A549 (cell line): ENCODE measurements at regions not wholly inside any gene's neighbourhood (a gene's known extent, or its start where the extent isn't known, plus 50 kb on each side); places are given as distances from the start of the nearest gene placed in this dataset.

Experiments used
- ATAC-seq, 2 experiments: fragments of 200-7000 bp in 1 of 2; fragments of >200 bp in 1 of 2; cut with Nextera tagmentation in 1 of 2; cut with Tn5 transposase in 1 of 2; 3 replicates each; pipeline versions ENCODE4 v1.8.0 to v1.9.1; 2018 to 2020; ENCODE audit warnings: mild to moderate bottlenecking in 1 of 2, moderate library complexity in 1 of 2
- CTCF ChIA-PET: fragments of 300-600 bp; sonication (Branson Sonifier 250); formaldehyde crosslinking; extraction: SDS; loops from one replicate; lab custom pipeline; 2021; ENCODE audit warnings: antibody characterized with exemption, inconsistent platforms; lab: Yijun Ruan, JAX
- POLR2A ChIA-PET: fragments of 350-600 bp; formaldehyde crosslinking; extraction: SDS; loops from one replicate; lab custom pipeline; 2021; ENCODE audit warnings: antibody characterized with exemption, inconsistent platforms; lab: Yijun Ruan, JAX
- DNase-seq, 2 experiments: peaks; one replicate each; pipeline versions ENCODE4 v3.0.0 to v3.0.0-alpha.2; 2011 to 2016; ENCODE audit warnings: low read depth in 1 of 2, low spot score in 1 of 2
- FAIRE-seq: peaks from 2 replicates; lab custom pipeline; 2011; peaks lifted over from hg19 to GRCh38; lab: Jason Lieb, UNC
- H3K27ac ChIP-seq, 2 experiments: fragments of >200 bp; sonication (Bioruptor Twin); formaldehyde crosslinking; 3 replicates each; pipeline ENCODE4 v1.5.1; 2016 to 2017
- H3K4me1 ChIP-seq: fragments of >200 bp; sonication (Bioruptor Twin); formaldehyde crosslinking; 3 replicates; pipeline ENCODE4 v1.6.1; 2016
- H3K4me2 ChIP-seq: fragments of >200 bp; sonication (Bioruptor Twin); formaldehyde crosslinking; 3 replicates; pipeline ENCODE4 v1.6.1; 2016
- H3K4me3 ChIP-seq: fragments of >200 bp; sonication (Bioruptor Twin); formaldehyde crosslinking; 3 replicates; pipeline ENCODE4 v1.5.1; 2016
- H3K9me3 ChIP-seq: fragments of >200 bp; sonication (Bioruptor Twin); formaldehyde crosslinking; 3 replicates; pipeline ENCODE4 v1.6.1; 2016
- CBX2 ChIP-seq: fragments of 200-600 bp; sonication (generic); IDR thresholded peaks from 2 replicates; pipeline ENCODE4 v1.6.1; 2016; ENCODE audit warnings: low read depth, mild to moderate bottlenecking, borderline replicate concordance
- CEBPB ChIP-seq, 2 experiments: fragments of >200 bp in 1 of 2; sonication (Bioruptor Twin) in 1 of 2; formaldehyde crosslinking in 1 of 2; IDR thresholded peaks; 2 replicates each; pipeline ENCODE4 v1.6.1; 2012 to 2016
- CHD4 ChIP-seq: fragments of 200-600 bp; sonication (generic); IDR thresholded peaks from 2 replicates; pipeline ENCODE4 v1.6.1; 2016; ENCODE audit warnings: antibody characterized with exemption, mild to moderate bottlenecking, borderline replicate concordance
- FOSL2 ChIP-seq, 2 experiments: fragments of 450-650 bp in 1 of 2; fragments of >200 bp in 1 of 2; sonication (Bioruptor Twin) in 1 of 2; formaldehyde crosslinking; IDR thresholded peaks; 2 replicates each; pipeline versions ENCODE4 v1.5.0 to v1.6.1; 2016 to 2020; ENCODE audit warnings: mild to moderate bottlenecking in 1 of 2, moderate library complexity in 1 of 2
- GATA3 ChIP-seq: IDR thresholded peaks from 2 replicates; pipeline ENCODE4 v1.6.1; 2012; ENCODE audit warnings: borderline replicate concordance
- HDAC2 ChIP-seq: fragments of 200-600 bp; sonication (generic); IDR thresholded peaks from 2 replicates; pipeline ENCODE4 v1.6.1; 2016
- HEYL ChIP-seq: fragments of 250-450 bp; sonication (Bioruptor Pico); IDR thresholded peaks from 2 replicates; pipeline ENCODE4 v1.8.0; 2021; ENCODE audit warnings: mild to moderate bottlenecking, moderate library complexity
- HMGXB4 ChIP-seq: fragments of 250-450 bp; sonication (Bioruptor Pico); IDR thresholded peaks from 2 replicates; pipeline ENCODE4 v1.5.0; 2021; ENCODE audit warnings: mild to moderate bottlenecking, moderate library complexity, borderline replicate concordance
- KDM1A ChIP-seq: fragments of 200-600 bp; sonication (generic); IDR thresholded peaks from 2 replicates; pipeline ENCODE4 v1.6.1; 2016; ENCODE audit warnings: low read depth, mild to moderate bottlenecking
- MAZ ChIP-seq: fragments of 150-350 bp; IDR thresholded peaks from 2 replicates; pipeline ENCODE4 v1.6.1; 2014; ENCODE audit warnings: antibody characterized with exemption, low read depth, low read length, borderline replicate concordance
- MYC ChIP-seq: IDR thresholded peaks from 2 replicates; pipeline ENCODE4 v1.6.1; 2012; ENCODE audit warnings: mild to moderate bottlenecking, inconsistent platforms, low read length, improper control_type of control experiment, borderline replicate concordance
- NPAS2 ChIP-seq: fragments of 250-450 bp; sonication (Bioruptor Pico); IDR thresholded peaks from 2 replicates; pipeline ENCODE4 v1.8.0; 2022; ENCODE audit warnings: mild to moderate bottlenecking, moderate library complexity, borderline replicate concordance
- NR3C1 ChIP-seq: fragments of >200 bp; sonication (Bioruptor Twin); formaldehyde crosslinking; IDR thresholded peaks from 3 replicates; pipeline ENCODE4 v1.6.1; 2017
- PBX3 ChIP-seq: IDR thresholded peaks from 2 replicates; pipeline ENCODE4 v1.6.1; 2012
- POLR2A ChIP-seq: IDR thresholded peaks from 2 replicates; pipeline ENCODE4 v1.6.1; 2012; ENCODE audit warnings: mild to moderate bottlenecking, low read length
- RAD21 ChIP-seq, 2 experiments: fragments of >200 bp in 1 of 2; sonication (Bioruptor Twin) in 1 of 2; formaldehyde crosslinking in 1 of 2; IDR thresholded peaks in 1 of 2; conservative IDR thresholded peaks in 1 of 2; 2 replicates in 1 of 2; 3 replicates in 1 of 2; pipeline ENCODE4 v1.6.1; 2012 to 2018; ENCODE audit warnings: inconsistent platforms in 1 of 2
- RARB ChIP-seq: fragments of 250-450 bp; sonication (Bioruptor Pico); IDR thresholded peaks from 2 replicates; pipeline ENCODE4 v1.8.0; 2021; ENCODE audit warnings: mild to moderate bottlenecking, moderate library complexity
- RCOR1 ChIP-seq: fragments of 150-350 bp; IDR thresholded peaks from 2 replicates; pipeline ENCODE4 v1.6.1; 2014; ENCODE audit warnings: antibody characterized with exemption, low read length, low read depth
- SMC3 ChIP-seq: fragments of >200 bp; sonication (Bioruptor Twin); formaldehyde crosslinking; IDR thresholded peaks from 3 replicates; pipeline ENCODE4 v1.6.1; 2018; ENCODE audit warnings: inconsistent platforms
- TFCP2L1 ChIP-seq: fragments of 250-450 bp; sonication (Bioruptor Pico); IDR thresholded peaks from 2 replicates; pipeline ENCODE4 v1.5.0; 2021; ENCODE audit warnings: mild to moderate bottlenecking
- ZFP36 ChIP-seq: fragments of 450-650 bp; IDR thresholded peaks from 2 replicates; pipeline ENCODE4 v1.6.1; 2014; ENCODE audit warnings: borderline replicate concordance; ENCODE audit not compliant: partially characterized antibody
- ZNF302 ChIP-seq: fragments of 250-450 bp; sonication (Bioruptor Pico); IDR thresholded peaks from 2 replicates; pipeline ENCODE4 v1.9.0; 2021; ENCODE audit warnings: inconsistent platforms, mild to moderate bottlenecking, moderate library complexity
- WGBS: methylation state at CpG from one replicate; pipeline ENCODE4 v1.1.6; 2017; ENCODE audit errors: missing lambda C conversion rate; 5-methylcytosine and 5-hydroxymethylcytosine counted together
- TF ChIP-seq, protein P1 (sequence below): IDR thresholded peaks from 2 replicates; pipeline ENCODE4 v1.6.1; 2012

DNA sequence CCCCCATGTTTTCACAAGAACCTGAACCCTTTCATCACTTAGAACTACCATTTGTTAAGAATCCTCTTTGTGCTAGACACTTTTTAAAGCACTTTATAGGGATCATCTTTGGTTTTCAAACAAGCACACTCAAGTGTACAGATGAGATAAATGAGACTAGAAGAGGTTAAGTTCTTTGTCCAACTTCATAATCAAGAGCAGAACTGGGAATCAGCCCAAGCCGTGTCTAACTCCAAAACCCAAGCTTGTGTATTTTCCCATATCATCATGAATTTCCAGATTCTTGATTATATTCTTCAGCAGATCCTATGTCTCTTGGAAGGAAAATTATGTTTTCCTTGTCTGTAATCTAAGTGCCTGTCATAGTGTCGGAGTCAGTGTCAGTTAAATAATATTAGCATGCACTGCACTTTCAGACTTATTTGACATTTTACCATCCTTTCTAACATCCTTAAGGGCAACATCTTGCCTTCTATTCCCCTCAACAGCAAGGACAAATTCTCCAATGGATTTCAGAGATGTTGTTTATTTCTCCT, 123.0 kb upstream of the SETBP1 start (continued):
- TF ChIP-seq HMGXB4 (CRISPR knock-in tag) (no peak), NPAS2 (no peak), CEBPB (IDR thresholded peaks at IDR 0.05) (no peak), RAD21 (conservative IDR thresholded peaks at IDR 0.05 in 1 of 2, IDR thresholded peaks at IDR 0.05 in 1 of 2) (no peak), POLR2A (no peak), KDM1A (no peak), TFCP2L1 (CRISPR knock-in tag) (no peak)

DNA sequence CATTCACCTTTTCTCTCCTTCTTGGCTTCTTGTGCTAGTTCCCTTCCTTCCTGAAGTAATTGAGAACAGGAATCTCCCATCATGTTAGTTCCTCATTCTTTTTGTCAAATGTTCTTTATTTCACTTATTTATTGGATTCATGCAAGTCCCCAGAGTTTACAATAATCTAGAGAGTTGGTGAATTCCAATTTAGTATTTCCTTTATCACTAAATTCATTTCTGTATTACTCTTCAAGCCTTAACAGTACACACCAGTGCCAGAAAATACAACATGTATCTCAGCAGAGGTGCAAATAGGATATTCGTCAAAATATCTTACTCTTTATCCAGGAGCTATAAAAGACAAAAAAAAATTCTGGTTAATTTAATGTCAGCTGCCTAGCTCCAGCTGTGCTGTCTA, 121.9 kb upstream of the SETBP1 start:
- Histone ChIP-seq H3K4me2 (no peak overlapping the region), H3K4me3 (no peak overlapping the region), H3K4me1 (no peaks in the 10 kb centered on the region), H3K9me3 (no peaks in the 10 kb centered on the region), H3K27ac (no peak overlapping the region)
- DNase-seq = no peak
- ChIA-PET POLR2A (no interaction called here), CTCF (no interaction called here)
- TF ChIP-seq, protein P1, sequence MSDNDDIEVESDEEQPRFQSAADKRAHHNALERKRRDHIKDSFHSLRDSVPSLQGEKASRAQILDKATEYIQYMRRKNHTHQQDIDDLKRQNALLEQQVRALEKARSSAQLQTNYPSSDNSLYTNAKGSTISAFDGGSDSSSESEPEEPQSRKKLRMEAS = no peak
- no peak for TF ChIP-seq CBX2
- TF ChIP-seq CHD4 = no peak
- TF ChIP-seq HDAC2 = no peak
- no peak for TF ChIP-seq MYC
- TF ChIP-seq ZNF302 (CRISPR knock-in tag) = no peak
- no peak for TF ChIP-seq RARB (CRISPR knock-in tag)
- TF ChIP-seq RCOR1 = no peak
- no peak for TF ChIP-seq FOSL2 (IDR thresholded peaks at IDR 0.05)
- no peak for TF ChIP-seq FOSL2 (CRISPR knock-in tag; IDR thresholded peaks at IDR 0.05)
- TF ChIP-seq HEYL (CRISPR knock-in tag) = no peak
- no peak for TF ChIP-seq SMC3
- TF ChIP-seq NR3C1 = no peak
- no peak for TF ChIP-seq MAZ
- no peak for ATAC-seq
- no peak for FAIRE-seq
- WGBS = 69% methylated on average over 1 of the region's 1 CpG

GRCh38 chr18:44562986-44563385, 117.7 kb upstream of the SETBP1 start:
- no peak overlapping the region for H3K4me2 ChIP-seq
- DNase-seq (no peak), FAIRE-seq (no peak)
- CTCF ChIA-PET = no interaction called here
- WGBS = 33% methylated on average over 1 of the region's 1 CpG
- no peak for TF ChIP-seq ZFP36
- no peak for TF ChIP-seq PBX3
- TF ChIP-seq GATA3 = no peak
- TF ChIP-seq, all 56 proteins: peak for 0
- Histone ChIP-seq H3K9me3 (no peaks in the 10 kb centered on the region), H3K4me1 (no peaks in the 10 kb centered on the region), H3K27ac (no peak overlapping the region), H3K4me3 (no peak overlapping the region)
- POLR2A ChIA-PET = no interaction called here
- ATAC-seq = no peak
